Duodenal mucosa (tissue), 2 donors: ENCODE measurements at regions not wholly inside any gene's neighbourhood (a gene's known extent, or its start where the extent isn't known, plus 50 kb on each side); places are given as distances from the start of the nearest gene placed in this dataset.
A peak's percentile ranks its signal among the peaks of the same experiment; 100 is the strongest.

Source experiments
- H3K27ac ChIP-seq: one replicate; pipeline ENCODE4 v1.7.0; 2013; ENCODE audit warnings: low read depth, low read length
- H3K27me3 ChIP-seq, 2 donors: one replicate each; pipeline ENCODE4 v1.7.0; 2013; ENCODE audit warnings: low read length in 2 of 2, control low read depth in 1 of 2; ENCODE audit not compliant: insufficient read depth in 2 of 2, control insufficient read depth in 1 of 2
- H3K36me3 ChIP-seq, 2 donors: one replicate each; pipeline ENCODE4 v1.7.0; 2013; ENCODE audit warnings: low read length in 2 of 2, control low read depth in 1 of 2; ENCODE audit not compliant: insufficient read depth in 2 of 2, control insufficient read depth in 1 of 2
- H3K4me1 ChIP-seq, 2 donors: one replicate each; pipeline ENCODE4 v1.7.0; 2013; ENCODE audit warnings: low read length in 2 of 2, control low read depth in 1 of 2; ENCODE audit not compliant: insufficient read depth in 2 of 2, control insufficient read depth in 1 of 2
- H3K4me3 ChIP-seq, 2 donors: one replicate each; pipeline ENCODE4 v1.7.0; 2013; ENCODE audit warnings: low read length in 2 of 2, low read depth in 1 of 2
- H3K9ac ChIP-seq, 2 donors: one replicate each; pipeline ENCODE4 v1.7.0; 2013; ENCODE audit warnings: low read length in 2 of 2, low read depth in 1 of 2
- H3K9me3 ChIP-seq, 2 donors: one replicate each; pipeline ENCODE4 v1.7.0; 2013; ENCODE audit warnings: low read length in 2 of 2, control low read depth in 1 of 2; ENCODE audit not compliant: control insufficient read depth in 1 of 2

DNA sequence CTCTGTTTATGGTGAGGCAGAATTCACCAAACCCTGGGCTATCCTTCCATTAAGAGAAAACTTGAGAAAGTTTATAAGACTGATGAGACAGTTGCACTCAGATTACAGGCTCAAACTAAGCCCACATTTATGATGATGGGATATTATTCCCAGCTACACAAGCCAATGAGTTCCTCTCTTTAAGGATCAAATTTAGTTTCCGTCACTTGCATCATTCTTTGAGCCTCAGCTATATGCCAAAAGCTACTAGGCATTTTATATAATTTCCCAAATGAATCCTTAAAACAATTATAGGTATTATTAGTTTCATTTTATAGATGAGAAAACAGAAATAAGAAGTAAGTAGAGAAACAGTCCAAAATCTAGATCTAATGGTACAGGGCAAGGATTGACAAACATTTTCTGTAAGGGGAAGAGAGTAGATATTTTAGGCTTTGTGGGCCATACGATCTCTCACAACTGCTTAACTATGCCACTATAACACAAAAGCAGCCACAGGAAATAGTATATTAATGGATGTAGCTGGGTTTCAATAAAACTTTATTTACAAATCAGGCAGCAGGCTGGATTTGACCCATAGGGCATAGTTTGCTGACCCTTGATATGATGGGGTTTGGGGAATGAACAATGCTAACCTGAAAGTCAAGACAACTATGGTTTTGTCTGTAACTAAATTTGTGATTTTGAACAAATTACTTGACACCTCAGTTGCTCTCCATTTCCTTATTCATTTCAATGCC, 91.8 kb upstream of the PLXNC1 start:
- H3K27ac ChIP-seq, result no peak overlapping the region
- no peak overlapping the region for H3K9ac ChIP-seq
- H3K4me1 ChIP-seq, result peaks cover 7 to 23% of the 10 kb centered on the region in 2 donors
- H3K9me3 ChIP-seq, result peaks cover 0 to 7% of the 10 kb centered on the region in 2 donors
- H3K36me3 ChIP-seq, result no peaks in the 10 kb centered on the region
- H3K4me3 ChIP-seq, result no peak overlapping the region
- H3K27me3 ChIP-seq, result no peaks in the 10 kb centered on the region

DNA sequence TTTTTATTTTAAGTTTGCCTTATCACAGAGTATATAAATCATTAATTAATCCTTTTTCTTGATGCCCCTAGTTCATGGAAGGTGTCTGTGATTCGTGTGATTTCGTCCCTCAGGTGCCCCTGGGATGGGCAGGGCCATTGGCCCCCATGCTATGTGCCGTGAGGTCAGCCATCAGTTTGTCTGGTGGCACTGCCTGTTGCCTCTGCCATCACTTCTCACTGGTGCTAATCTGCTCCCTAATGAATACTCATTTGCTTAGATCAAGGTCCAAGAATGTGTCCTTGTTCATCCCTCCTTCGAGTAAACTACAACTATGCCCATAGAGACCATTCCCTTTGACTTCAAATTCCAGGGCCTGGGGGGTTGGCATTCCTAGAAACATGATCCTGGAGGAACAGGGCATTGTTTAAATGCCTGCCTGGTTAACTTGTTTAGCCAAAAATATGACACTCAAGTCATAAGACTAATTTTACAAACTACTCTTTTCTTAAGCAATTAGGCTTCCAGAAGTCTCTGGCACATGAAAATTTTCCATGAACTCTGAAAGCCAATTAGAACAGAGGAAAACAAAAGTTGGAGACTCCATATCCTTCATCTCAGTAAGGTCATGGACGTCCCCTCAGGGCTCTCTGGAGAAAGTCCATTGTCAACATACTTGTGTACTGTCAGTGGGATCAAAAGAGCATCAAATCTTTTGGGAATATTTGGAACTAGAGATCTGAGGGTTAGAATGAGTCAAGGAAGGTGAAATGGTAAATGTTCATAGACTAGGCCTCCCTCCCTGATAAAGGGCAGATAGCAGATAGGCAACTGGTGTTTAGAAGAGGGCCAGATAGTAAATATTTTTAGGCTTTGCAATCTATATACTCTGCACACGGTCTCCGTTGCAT, 90.9 kb upstream of the PLXNC1 start:
- Histone ChIP-seq H3K4me1 (peaks cover 11 to 26% of the 10 kb centered on the region in 2 donors), H3K9ac (no peak overlapping the region), H3K9me3 (peaks cover 0 to 7% of the 10 kb centered on the region in 2 donors), H3K36me3 (no peaks in the 10 kb centered on the region), H3K27me3 (no peaks in the 10 kb centered on the region), H3K4me3 (no peak overlapping the region), H3K27ac (no peak overlapping the region)

DNA sequence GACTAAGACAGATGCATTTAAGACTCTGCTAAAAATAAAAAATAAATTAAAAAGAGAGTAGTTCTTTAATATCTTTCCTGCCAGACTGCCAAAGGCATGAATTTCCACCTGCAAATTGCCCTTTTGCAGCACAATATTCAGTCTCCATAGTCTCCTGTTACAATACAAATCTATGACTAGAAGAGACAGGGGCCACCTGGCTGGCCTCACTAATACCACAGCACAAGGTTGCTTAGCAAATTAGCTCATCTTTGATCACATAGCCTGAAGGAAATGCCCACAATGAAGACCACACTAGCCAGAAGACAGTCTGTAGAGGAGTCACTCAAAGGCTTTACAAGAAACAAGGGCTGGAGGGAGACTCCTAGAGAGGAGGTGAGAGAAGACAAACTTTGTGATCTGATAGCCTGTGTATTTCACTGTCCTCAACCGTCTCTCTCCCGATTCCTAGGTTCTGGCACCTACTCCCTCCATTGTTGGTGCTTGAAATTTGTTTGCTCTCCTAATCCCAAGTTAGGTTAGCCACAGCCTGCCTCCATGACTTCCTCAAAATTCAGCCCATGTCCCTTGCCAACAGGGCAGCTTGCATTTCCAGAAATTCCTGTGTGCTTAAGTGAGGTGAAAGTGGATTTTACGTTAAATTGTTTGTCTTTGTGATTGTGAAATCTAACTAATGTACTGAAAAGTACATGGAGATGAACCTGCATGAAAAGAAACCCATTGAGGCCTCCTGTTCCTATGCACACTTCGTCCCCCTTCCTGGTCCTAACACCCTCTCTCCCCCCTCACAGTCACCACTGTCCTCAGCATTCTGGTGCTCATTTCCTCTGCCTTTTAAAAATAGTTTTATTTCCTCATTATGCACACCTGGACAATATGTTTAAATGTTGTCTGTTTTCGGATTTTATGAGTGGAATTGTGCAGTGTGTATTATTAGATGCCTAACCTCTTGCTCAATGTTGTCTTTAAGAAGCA, 88.7 kb upstream of the PLXNC1 start:
- Histone ChIP-seq H3K27ac (no peak overlapping the region), H3K9me3 (peaks cover 0 to 2% of the 10 kb centered on the region in 2 donors), H3K36me3 (no peaks in the 10 kb centered on the region), H3K4me3 (no peak overlapping the region), H3K4me1 (peaks cover 12 to 26% of the 10 kb centered on the region in 2 donors), H3K27me3 (no peaks in the 10 kb centered on the region), H3K9ac (no peak overlapping the region)

DNA sequence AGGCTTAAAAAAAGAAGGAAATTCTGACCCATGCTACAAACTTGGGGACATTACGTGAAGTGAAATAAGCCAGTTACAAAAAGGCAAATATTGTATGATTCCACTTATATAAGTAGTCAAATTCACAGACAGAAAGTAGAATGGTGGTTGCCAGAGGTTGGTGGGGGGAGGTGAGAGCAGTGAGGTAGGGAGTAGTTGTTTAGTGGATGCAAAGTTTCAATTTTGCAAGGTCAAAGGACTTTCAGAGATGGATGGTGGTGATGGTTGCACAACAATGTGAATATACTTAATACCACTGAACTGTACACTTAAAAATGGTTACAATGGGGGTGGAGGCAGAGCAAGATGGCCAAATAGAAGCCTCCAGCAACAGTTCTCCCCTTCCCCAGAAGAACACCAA, 86.2 kb upstream of the PLXNC1 start:
- Histone ChIP-seq H3K36me3 (no peaks in the 10 kb centered on the region), H3K4me3 (no peak overlapping the region), H3K9me3 (no peaks in the 10 kb centered on the region), H3K27me3 (no peaks in the 10 kb centered on the region), H3K9ac (no peak overlapping the region), H3K4me1 (peaks cover 12 to 14% of the 10 kb centered on the region in 2 donors), H3K27ac (no peak overlapping the region)

DNA sequence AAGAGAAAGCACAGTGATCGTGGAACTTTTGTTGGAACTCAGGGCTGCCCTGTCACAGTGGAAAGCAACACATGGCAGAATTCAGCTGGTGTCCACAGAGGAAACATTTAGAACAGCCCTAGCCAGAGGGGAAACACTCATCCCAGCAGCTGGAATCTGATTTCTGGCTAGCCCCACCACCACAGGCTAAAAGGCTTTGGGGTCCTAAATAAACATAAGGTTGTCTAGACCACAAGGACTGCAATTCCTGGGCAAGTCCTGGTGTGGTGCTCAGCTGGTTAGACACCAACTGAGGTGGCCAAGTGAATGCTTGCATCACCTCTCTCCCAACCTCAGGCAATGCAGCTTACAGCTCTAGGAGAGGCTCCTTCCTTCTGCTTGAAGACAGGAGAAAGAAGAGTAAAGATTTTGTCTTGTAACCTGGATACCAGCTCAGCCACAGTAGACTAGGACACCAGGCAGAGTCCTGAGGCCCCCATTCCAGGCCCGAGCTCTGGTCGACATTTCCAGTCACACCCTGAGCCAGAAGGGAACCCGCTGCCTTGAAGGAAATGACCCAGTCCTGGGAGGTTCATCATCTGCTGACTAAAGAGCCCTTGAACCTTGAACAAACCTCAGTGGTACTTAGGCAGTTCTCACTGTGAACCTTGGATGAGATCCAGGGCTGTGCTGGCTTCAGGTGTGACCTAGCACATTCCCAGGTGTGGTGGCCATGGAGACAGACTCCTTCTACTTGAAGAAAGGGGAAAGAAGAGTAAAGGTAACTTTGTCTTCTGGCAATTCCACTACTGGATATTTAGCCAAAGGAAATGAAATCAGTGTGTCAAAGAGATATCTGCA, 85.4 kb upstream of the PLXNC1 start:
- no peaks in the 10 kb centered on the region for H3K9me3 ChIP-seq
- no peaks in the 10 kb centered on the region for H3K27me3 ChIP-seq
- H3K4me1 ChIP-seq, result peaks cover 12 to 14% of the 10 kb centered on the region in 2 donors
- no peak overlapping the region for H3K4me3 ChIP-seq
- no peak overlapping the region for H3K27ac ChIP-seq
- no peak overlapping the region for H3K9ac ChIP-seq
- no peaks in the 10 kb centered on the region for H3K36me3 ChIP-seq

DNA sequence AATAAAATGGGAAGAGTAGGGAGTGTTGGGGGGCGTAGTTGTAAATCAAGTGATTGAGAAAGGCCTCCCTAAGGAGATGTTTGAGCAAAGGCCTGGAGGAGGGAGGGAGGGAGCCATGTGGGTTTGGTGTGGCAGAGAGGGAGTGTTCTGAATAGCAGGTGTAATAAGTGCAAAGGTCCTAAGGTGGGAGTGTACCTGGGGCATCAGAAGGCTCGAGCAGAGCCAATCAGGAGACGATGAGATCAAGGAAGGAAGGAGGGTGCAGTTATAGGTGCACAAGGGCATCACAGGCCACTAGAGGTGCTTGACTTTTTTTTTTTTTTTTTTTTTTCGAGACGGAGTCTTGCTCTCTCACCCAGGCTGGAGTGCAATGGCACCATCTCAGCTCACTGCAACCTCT, 77.9 kb upstream of the PLXNC1 start:
- Histone ChIP-seq H3K4me1 (peaks cover 7 to 17% of the 10 kb centered on the region in 2 donors), H3K36me3 (no peaks in the 10 kb centered on the region), H3K4me3 (no peak overlapping the region), H3K9me3 (no peaks in the 10 kb centered on the region), H3K27ac (no peak overlapping the region), H3K9ac (no peak overlapping the region), H3K27me3 (no peaks in the 10 kb centered on the region)

DNA sequence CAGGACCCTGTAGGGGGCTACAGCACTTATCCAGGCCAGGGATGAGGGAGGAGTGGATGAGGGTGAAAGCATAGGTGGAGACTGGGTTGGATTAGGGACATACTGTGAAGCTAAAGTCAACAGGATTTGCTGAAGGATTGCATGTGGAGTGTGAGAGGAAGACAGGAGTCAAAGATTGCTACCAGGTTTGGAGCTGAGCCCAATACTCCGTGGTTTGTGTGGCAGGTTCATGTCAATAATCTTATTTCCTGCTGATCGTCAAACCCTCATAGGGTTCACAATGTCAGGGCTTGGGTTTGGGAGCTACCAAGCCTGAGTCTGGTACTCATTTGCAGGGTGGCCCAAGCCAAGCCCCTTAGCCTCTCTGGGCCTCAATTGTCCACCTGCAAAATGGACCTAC, 77.1 kb upstream of the PLXNC1 start:
- Histone ChIP-seq H3K4me1 (peaks cover 7 to 19% of the 10 kb centered on the region in 2 donors), H3K9ac (no peak overlapping the region), H3K27me3 (no peaks in the 10 kb centered on the region), H3K36me3 (no peaks in the 10 kb centered on the region), H3K9me3 (no peaks in the 10 kb centered on the region), H3K27ac (peak overlapping the region; percentile 10), H3K4me3 (no peak overlapping the region)

DNA sequence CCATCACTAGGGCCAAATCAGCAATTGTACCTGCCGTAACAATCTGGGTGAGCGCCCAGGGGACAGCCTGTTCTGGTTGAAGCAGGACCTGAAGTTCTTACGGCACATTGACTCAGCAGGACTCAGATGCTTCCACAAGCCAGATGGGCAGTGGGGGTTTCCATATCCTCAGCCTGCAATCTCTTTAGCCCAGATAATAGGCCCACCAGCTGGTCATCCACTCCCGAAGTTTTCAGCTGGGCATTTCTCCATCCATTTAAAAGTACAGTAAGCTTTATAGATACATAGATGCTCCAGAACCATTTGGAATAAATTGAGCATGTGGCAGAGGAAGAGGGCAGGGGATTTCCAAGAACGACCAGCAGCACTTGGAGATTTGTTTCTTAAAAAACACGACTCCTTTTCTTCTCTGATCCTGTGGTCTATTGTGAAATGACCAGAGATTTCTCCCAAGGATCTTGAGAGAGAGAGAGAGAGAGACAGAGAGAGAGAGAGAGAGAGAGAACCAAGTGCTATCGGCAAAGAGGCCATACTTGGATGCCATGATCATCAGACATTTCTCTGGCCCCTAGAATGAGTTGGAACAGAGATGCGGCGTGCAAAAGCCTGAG, 74.8 kb upstream of the PLXNC1 start:
- H3K4me1 ChIP-seq, result peaks cover 7 to 19% of the 10 kb centered on the region in 2 donors
- H3K27ac ChIP-seq, result no peak overlapping the region
- no peaks in the 10 kb centered on the region for H3K27me3 ChIP-seq
- no peaks in the 10 kb centered on the region for H3K9me3 ChIP-seq
- H3K36me3 ChIP-seq, result no peaks in the 10 kb centered on the region
- no peak overlapping the region for H3K9ac ChIP-seq
- no peak overlapping the region for H3K4me3 ChIP-seq
